GM19463 (cell line): ENCODE measurements at regions not wholly inside any gene's neighbourhood (a gene's known extent, or its start where the extent isn't known, plus 50 kb on each side); places are given as distances from the start of the nearest gene placed in this dataset.

Source experiments
- ATAC-seq: cut with Tn5 transposase; IDR thresholded peaks from one replicate; pipeline ENCODE4 v1.9.1; 2021; ENCODE audit warnings: mild to moderate bottlenecking, moderate library complexity; ENCODE audit not compliant: unreplicated experiment

- ATAC-seq: no peak
Measured at GRCh38 chr10:31754803-31755624, 173.6 kb downstream of the ARHGAP12 start.

- no peak for ATAC-seq
Measured at GRCh38 chr10:31753681-31754080, 174.9 kb downstream of the ARHGAP12 start.

- ATAC-seq: no peak
Measured at GRCh38 chr10:31752170-31752569, 176.5 kb downstream of the ARHGAP12 start.

GRCh38 chr10:31751738-31752080, 176.9 kb downstream of the ARHGAP12 start:
- no peak for ATAC-seq

- no peak for ATAC-seq
Measured at GRCh38 chr10:31751051-31751737, 177.4 kb downstream of the ARHGAP12 start.

- no peak for ATAC-seq
Measured at GRCh38 chr10:31749981-31750840, 178.4 kb downstream of the ARHGAP12 start.

- no peak for ATAC-seq
Measured at GRCh38 chr10:31749301-31749700, 179.3 kb downstream of the ARHGAP12 start.

GRCh38 chr10:31745612-31746376, 182.8 kb downstream of the ARHGAP12 start:
- ATAC-seq: no peak

- no peak for ATAC-seq
Measured at GRCh38 chr10:31744025-31744424, 184.6 kb downstream of the ARHGAP12 start.

- ATAC-seq: no peak
Measured at GRCh38 chr10:31742255-31742654, 186.4 kb downstream of the ARHGAP12 start.

- ATAC-seq: no peak
Measured at GRCh38 chr10:31741473-31741872, 187.2 kb downstream of the ARHGAP12 start.

- no peak for ATAC-seq
Measured at GRCh38 chr10:31739711-31740110, 188.9 kb downstream of the ARHGAP12 start.

GRCh38 chr10:31739146-31739545, 189.5 kb downstream of the ARHGAP12 start:
- ATAC-seq: no peak

- no peak for ATAC-seq
Measured at GRCh38 chr10:31731711-31732110, 196.9 kb downstream of the ARHGAP12 start.

- ATAC-seq: no peak
Measured at GRCh38 chr10:31730776-31731175, 197.9 kb downstream of the ARHGAP12 start.

GRCh38 chr10:31728698-31729224, 199.9 kb downstream of the ARHGAP12 start:
- no peak for ATAC-seq

- ATAC-seq: no peak
Measured at GRCh38 chr10:31725436-31725835, 203.2 kb downstream of the ARHGAP12 start.

- no peak for ATAC-seq
Measured at GRCh38 chr10:31724296-31724695, 204.3 kb downstream of the ARHGAP12 start.

GRCh38 chr10:31723106-31723750, 205.4 kb downstream of the ARHGAP12 start:
- ATAC-seq: no peak

- ATAC-seq: no peak
Measured at GRCh38 chr10:31721096-31721495, 207.5 kb downstream of the ARHGAP12 start.
